ENCODE measurements at regions not wholly inside any gene's neighbourhood (a gene's known extent, or its start where the extent isn't known, plus 50 kb on each side); places are given as distances from the start of the nearest gene placed in this dataset.

- TF ChIP-seq CTCF (IDR thresholded peaks at IDR 0.05 in 4 of 5, conservative IDR thresholded peaks at IDR 0.05 in 1 of 5) = no peak
- no peak for TF ChIP-seq POLR2A (IDR thresholded peaks at IDR 0.05)
Observed at GRCh38 chr1:43039228-43040055, 80.8 kb upstream of the SLC2A1 start.

All from gastrocnemius medialis (tissue), 4 donors.